NCI-H345 treated with DMSO at 0.1 percent for 48 hours (cell line): ENCODE measurements at regions not wholly inside any gene's neighbourhood (a gene's known extent, or its start where the extent isn't known, plus 50 kb on each side); places are given as distances from the start of the nearest gene placed in this dataset.

ENCODE experiments used
- DNase-seq: peaks from one replicate; lab custom pipeline; 2025; ENCODE audit not compliant: unreplicated experiment; lab: John Stamatoyannopoulos, UW

- no peak for DNase-seq
Measured at GRCh38 chr2:128563348-128563687, 244.7 kb upstream of the HS6ST1 start.

DNA sequence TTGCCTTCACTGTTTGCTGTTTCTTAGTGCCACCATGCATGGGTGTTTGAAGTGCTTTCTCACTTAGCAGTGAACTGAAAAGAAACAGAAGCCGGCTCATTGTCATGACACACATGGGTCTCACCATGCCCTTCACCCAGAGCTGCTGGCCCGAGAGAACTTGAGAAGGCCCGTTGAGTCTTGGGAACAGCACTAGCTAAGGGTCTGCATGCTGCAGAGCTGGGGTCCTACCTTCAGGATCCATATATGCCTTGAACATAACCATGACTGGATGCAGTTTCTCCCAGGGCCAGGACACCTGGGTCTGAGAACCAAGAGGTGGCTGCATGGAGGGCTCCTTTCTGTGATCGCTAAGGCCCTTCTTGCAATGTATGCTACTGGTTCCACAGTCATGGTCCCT lies 245.5 kb upstream of the HS6ST1 start:
- DNase-seq: no peak

DNA sequence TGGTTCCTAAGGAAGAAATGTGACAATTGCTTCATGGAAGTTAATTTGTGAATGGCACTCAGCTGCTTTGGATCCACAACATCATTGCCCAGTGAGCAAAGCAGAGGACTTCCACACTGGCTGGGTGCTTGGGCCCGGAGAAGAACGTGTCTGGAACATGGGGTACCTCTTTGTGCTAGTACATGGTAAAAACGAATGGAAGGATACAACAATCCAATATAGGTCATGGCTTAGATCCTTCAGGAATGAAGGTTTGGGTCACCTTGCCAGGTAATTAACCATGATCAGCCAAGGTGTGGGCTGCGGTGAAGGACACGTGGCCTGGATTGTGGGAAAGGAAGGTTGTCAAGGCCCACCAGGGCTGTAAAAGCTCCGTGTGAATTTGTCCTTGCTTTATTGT lies 245.9 kb upstream of the HS6ST1 start:
- no peak for DNase-seq

DNA sequence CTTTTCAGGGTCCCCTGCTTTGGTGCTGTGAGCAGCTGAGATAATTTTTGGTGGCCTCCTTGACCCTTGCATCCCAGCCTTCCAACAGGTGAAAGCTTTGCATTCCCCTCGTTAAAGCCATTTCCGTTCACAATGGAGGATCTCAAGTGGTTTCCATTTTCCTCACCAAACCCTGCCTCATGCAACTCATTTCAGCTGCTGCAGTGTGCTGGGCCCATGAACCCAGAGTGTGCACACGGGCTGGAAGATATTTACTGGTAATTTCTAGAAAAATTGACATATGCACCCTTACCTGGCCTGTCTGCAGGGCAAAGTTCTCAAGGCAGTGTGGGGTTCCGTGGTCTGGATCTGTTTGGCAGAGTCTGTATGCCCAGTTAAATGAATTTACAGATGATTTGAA lies 246.8 kb upstream of the HS6ST1 start:
- no peak for DNase-seq

GRCh38 chr2:128566671-128567070 lies 248.0 kb upstream of the HS6ST1 start:
- no peak for DNase-seq

- no peak for DNase-seq
Measured at GRCh38 chr2:128568106-128568505, 249.4 kb upstream of the HS6ST1 start.

DNA sequence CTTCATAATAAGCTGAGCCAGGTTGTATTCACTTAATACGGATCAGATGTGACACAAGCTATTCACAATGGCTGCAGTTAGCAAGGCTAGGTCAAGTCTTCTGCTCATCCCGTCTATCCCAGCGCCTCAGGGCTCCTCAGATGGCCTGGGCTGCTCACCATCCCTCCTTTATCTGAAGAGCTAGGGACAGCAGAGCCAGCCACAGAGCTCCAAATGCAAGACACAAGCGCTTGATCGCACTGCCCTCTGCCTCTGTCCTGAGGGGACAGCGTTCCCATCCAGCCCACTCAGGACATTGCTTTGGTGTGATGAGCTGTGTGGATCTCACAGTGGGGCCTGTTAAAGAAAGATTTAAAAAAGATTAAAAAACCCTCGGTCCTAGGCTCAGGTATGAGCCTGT lies 254.4 kb upstream of the HS6ST1 start:
- DNase-seq: no peak

DNA sequence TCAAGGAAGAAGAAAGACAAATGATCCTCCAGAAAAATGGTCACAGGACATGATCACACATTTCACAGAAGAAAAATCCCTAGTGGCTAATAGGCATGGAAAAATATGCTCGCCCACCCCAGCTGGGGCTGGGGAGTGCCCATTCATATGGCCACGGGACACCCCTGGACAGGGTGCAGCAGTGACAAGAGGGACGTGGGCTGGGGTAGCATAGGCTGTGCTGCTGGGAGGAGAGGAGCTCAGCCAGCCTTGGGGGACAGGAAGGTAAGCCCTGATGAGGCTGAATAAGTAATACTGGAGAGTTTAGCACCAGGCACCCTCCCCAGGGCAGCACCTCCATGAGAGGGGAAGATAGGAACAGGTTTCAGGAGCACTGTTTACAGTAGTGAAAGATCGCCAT lies 254.9 kb upstream of the HS6ST1 start:
- no peak for DNase-seq

GRCh38 chr2:128577141-128577930 lies 258.7 kb upstream of the HS6ST1 start:
- no peak for DNase-seq

GRCh38 chr2:128578406-128579390 lies 260.0 kb upstream of the HS6ST1 start:
- DNase-seq: no peak

GRCh38 chr2:128579825-128580224 lies 261.2 kb upstream of the HS6ST1 start:
- no peak for DNase-seq

- no peak for DNase-seq
Measured at GRCh38 chr2:128580988-128581848, 262.6 kb upstream of the HS6ST1 start.

DNA sequence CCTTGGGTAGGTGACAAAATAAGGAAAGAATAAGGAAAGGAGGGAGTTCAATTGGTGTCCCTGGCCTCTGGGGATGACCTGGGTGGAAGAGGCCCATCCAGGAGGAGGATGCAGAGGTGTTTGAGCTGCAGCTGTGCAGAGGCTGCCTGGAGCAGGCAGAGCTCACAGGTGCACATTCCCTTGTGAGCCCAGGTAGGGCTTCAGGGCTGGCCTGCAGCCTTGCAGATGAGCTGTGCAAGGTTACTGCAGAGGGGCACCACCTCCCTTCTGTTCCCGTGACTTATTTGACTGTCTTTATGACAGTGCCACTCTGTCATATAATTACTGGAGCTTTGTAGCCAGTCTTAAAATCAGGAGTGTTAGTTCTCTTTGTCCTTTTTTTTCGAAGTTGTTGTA lies 263.2 kb upstream of the HS6ST1 start:
- DNase-seq: no peak

DNA sequence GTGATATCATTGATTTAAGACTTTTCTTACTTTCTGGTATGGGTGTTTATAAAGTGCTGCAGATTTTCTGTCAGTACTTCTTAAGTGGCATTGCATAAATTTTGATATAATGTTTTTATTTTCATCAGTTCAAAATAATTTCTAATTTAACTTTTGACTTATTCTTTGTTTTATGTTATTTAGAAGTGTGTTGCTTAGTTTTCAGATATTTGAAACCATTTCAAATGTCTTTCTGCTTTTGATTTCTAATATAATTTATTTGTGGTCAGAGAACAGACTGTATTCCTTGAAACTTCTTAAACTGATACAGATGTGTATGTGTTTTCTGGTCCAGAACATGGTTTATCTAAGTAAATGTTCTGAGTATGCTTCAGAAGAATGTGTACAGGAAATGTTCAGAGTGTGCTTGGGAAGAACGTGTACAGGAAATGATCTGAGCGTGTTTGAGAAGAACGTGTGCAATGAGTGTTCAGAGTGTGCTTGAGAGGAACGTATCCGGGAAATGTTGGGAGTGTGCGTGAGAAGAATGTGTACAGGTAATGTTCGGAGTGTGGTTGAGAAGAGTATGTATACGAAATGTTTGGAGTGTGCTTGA lies 265.7 kb upstream of the HS6ST1 start:
- no peak for DNase-seq

GRCh38 chr2:128585706-128586105 lies 267.0 kb upstream of the HS6ST1 start:
- DNase-seq: no peak

DNA sequence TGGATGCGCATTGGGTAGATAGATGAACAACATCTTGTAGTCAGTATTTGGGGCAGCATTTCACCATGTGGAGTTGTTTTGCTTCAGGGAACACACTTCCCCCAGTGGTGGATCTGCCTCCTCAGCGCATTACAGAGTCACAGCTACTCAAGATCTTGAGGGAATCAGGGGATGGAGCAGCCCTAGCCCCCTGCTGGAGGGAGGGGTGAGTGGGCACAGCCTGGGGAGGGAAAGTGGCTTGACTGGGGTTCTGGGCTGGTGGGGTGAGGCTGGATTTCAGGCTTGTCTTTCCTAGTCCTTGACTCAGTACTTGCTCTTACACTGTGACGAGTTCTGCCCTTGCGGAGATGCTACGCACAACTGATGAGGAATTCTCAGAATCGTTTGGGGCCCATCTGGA lies 271.0 kb upstream of the HS6ST1 start:
- DNase-seq: no peak

GRCh38 chr2:128590309-128591021 lies 271.8 kb upstream of the HS6ST1 start:
- no peak for DNase-seq

DNA sequence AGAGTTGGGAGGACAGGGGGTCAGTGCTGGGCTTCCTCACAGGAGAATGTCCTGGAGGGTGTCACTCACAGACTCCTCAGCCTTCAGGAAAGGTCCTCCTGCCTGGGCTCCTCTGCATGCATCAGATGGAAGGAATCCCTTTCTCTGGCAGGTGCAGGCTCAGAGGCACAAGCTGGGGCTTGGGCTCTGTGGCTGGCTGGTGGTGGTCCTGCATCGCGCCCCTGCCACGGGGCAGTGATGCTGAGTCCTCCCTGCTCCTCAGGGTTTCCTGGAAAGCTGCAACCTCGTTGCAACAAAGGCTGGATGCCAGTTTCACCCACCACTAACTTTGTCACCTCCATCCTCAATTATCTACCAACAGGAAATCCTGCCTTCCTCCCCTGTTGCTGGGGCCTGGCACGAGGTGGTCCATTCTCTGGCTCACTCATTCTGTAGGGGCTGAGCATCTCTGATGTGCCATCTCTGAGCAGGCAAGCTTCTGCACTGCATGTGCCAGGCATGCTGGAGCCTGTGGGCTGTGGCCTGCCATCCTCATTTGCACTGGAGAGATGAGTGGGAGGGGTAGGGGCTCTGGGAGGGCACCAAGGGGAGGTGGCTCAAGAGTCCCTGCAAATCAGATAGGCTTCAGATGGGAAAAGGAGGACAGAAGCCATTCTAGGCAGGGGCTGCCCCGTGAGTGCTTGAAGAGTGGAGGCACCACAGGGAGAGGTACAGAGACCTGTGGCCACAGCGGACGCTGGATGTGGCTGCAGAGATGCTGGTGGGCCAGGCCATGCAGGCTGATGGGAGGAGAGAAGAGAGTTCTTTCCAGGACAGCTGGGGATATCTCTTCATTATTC lies 272.6 kb upstream of the HS6ST1 start:
- DNase-seq: no peak
